Stomach (tissue), 4 donors: ENCODE measurements at regions not wholly inside any gene's neighbourhood (a gene's known extent, or its start where the extent isn't known, plus 50 kb on each side); places are given as distances from the start of the nearest gene placed in this dataset.

ENCODE experiments used
- CTCF ChIP-seq, 7 experiments: fragments of 450-650 bp in 4 of 7; fragments of 200-600 bp in 3 of 7; sonication (generic) in 3 of 7; IDR thresholded peaks; one replicate each; pipeline ENCODE4 v1.5.1; 2016 to 2019; ENCODE audit warnings: antibody characterized with exemption in 7 of 7, control low read depth in 2 of 7, mild to moderate bottlenecking in 1 of 7
- EP300 ChIP-seq: sonication (generic); formaldehyde crosslinking; IDR thresholded peaks from one replicate; pipeline ENCODE4 v1.6.1; 2017; ENCODE audit warnings: antibody characterized with exemption
- POLR2A ChIP-seq, 4 donors: fragments of 450-650 bp; IDR thresholded peaks; one replicate each; pipeline ENCODE4 v1.6.1; 2016; ENCODE audit warnings: antibody characterized with exemption in 4 of 4, control low read depth in 2 of 4, mild to moderate bottlenecking in 1 of 4, moderate library complexity in 1 of 4

- no peak for TF ChIP-seq CTCF (IDR thresholded peaks at IDR 0.05)
- TF ChIP-seq POLR2A (IDR thresholded peaks at IDR 0.05) = no peak
- no peak for TF ChIP-seq EP300
Measured at GRCh38 chr18:4691836-4692235, 236.7 kb upstream of the DLGAP1 start.
